LNCAP (cell line): ENCODE measurements at regions not wholly inside any gene's neighbourhood (a gene's known extent, or its start where the extent isn't known, plus 50 kb on each side); places are given as distances from the start of the nearest gene placed in this dataset.

Source experiments
- TF ChIP-seq, protein P1 (sequence below): fragments of 450-650 bp; IDR thresholded peaks from 2 replicates; pipeline ENCODE4 v1.5.1; 2017; ENCODE audit warnings: mild to moderate bottlenecking

DNA sequence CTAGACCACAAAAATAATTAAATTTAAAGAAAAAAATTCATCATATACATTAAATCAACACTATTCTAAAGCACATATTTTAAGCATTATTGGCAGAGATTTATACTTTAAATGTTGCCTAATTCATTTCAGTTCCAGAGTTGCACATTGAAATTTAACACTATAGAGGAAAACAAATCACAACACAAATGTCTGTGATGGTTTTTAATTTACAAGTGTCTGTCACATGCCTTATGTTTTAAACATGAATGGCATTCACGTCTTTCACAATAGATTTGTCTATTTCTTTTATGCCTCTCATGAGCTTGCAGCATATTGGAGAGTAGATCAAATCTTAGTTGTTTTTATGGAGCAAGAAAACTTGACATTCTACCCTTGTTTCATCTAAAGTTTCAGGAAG is 811.3 kb downstream of the NLGN4X start:
- TF ChIP-seq, protein P1, sequence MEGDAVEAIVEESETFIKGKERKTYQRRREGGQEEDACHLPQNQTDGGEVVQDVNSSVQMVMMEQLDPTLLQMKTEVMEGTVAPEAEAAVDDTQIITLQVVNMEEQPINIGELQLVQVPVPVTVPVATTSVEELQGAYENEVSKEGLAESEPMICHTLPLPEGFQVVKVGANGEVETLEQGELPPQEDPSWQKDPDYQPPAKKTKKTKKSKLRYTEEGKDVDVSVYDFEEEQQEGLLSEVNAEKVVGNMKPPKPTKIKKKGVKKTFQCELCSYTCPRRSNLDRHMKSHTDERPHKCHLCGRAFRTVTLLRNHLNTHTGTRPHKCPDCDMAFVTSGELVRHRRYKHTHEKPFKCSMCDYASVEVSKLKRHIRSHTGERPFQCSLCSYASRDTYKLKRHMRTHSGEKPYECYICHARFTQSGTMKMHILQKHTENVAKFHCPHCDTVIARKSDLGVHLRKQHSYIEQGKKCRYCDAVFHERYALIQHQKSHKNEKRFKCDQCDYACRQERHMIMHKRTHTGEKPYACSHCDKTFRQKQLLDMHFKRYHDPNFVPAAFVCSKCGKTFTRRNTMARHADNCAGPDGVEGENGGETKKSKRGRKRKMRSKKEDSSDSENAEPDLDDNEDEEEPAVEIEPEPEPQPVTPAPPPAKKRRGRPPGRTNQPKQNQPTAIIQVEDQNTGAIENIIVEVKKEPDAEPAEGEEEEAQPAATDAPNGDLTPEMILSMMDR, result no peak

DNA sequence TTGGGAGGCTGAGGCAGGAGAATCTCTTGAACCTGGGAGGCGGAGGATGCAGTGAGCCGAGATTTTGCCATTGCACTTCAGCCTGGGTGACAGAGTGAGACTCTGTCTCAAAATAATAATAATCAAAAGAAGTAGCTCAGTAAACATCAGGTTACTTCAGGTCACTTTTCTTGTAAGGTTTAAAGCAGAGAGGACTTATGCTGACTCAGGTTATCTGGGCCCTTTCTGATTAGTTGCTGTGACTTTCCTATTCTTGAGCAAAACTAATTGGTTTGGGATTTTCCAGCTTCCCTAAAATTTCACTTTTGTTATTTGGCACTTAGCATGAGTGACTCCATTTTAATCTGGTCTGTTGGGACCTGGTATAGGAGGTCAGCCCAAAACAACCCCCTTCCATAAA is 812.9 kb downstream of the NLGN4X start:
- TF ChIP-seq, protein P1, result no peak

DNA sequence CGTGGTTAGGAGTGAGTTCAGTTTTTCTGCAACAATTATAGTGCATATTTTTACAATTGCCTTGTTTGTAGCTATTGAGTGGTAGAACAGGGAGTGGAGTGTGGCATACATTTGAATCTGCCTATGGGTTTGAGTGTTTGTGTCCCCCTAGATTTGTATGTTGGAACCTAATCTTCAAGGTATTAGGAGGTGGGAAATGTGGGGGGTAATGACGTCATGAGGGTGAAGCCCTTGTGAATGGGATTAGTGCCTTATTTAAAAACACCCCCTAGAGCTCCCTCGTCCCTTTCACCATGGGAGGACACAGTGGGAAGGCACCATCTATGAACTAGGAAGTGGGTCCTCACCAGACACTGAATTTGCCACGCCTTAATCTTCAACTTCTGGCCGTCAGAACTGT is 819.6 kb downstream of the NLGN4X start:
- TF ChIP-seq, protein P1, result no peak

DNA sequence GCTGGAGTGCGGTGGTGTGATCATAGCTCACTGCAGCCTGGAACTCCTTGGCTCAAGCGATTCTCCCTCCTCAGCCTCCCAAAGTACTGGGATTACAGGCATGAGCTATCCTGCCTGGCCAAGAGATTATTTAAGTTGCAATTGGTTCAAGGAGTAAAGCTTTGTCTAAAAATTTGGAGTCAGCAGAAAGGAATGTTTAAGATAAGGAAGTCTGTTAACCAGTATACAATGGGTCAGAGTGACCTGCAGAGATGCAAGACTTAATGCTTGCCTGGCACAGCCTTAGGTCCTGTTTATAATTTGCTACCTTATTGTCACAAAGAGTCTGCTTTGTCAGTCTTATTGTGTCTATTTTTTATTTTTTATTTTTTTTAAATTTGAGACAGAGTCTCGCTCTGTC is 826.2 kb downstream of the NLGN4X start:
- TF ChIP-seq, protein P1, result no peak

DNA sequence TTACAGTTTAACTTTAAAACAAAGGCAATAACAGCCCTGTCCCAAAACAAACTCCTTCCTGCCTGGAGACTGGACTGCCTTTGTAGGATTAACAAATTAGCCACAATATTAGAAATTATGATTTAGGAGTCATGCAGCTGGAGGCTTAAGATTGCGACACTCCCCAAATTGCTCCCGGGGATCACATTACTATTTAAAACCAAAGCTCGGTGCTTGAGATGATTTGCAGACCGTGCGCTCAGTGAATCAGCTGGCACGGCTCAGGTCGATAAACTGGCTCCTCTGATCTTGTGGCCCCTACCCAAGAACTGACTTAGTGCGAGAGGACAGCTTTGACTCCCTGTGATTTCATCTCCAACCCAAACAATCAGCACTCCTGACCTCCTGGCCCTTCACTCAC is 829.3 kb downstream of the NLGN4X start:
- TF ChIP-seq, protein P1, result no peak

DNA sequence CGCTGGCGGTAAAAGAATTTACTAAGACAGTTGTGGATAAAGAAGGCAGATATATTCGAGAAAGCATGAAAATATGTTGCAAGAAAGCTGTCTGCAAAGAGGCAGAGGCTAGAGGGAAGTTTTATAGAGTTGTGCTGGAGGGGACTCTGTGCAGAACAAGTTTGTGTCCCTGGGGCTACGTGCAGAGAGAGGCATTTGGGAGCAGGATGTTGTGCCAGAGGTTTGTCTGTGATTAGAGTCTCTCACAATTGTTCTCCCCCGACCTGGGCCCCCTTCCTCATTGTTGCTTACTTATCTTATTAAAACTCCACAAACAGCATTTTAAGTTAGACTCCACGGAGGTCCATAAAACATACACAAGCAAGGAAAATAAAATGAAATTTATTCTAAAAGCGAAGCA is 831.3 kb downstream of the NLGN4X start:
- TF ChIP-seq, protein P1, result no peak

DNA sequence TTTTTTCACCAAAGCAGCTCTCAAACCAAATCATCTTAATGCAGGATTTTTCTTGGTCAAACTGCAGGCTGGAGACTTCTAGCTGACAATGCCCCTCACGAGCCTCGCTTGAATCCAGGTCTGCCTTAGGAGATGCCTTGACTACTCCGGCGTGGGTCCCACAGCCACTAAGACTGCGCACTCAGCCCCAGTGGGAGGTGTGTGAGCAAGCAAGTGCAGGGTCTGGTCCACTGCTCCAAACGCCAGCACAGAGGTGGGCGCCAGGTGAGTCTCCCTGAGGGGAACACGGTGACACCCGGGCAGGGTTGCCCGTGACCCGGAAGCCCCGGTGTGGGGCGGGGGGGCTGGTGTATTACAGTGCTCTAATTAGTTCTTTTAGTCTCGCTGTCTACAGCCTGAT is 838.3 kb downstream of the NLGN4X start:
- TF ChIP-seq, protein P1, result no peak

DNA sequence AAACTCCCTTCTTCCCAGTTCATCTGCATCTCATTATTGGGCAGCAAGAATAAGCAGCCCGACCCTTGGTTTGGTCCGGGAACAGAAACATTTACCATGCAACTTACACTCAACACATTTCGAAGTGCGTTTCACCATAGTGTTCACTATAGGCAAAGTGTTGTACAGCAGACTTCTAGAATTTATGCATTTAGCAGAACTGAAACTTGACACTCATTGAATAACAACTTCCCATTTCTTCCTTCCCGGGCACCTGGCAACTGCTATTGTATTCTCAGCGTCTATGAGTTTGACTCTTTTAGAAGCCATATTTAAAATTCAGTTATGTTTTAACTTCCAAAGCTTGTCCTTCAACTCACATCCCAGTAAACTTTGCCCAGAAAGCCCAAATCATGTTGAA is 840.6 kb downstream of the NLGN4X start:
- TF ChIP-seq, protein P1, result no peak
